C1 segment of cervical spinal cord (tissue), 14 donors: ENCODE measurements at regions not wholly inside any gene's neighbourhood (a gene's known extent, or its start where the extent isn't known, plus 50 kb on each side); places are given as distances from the start of the nearest gene placed in this dataset.

Source experiments
- DNase-seq, 14 donors: peaks; one replicate each; lab custom pipeline; 2025; lab: John Stamatoyannopoulos, UW

GRCh38 chr18:78584459-78585022 is 395.1 kb upstream of the SALL3 start:
- no peak for DNase-seq

- DNase-seq = no peak
Observed at GRCh38 chr18:78586586-78586985, 393.0 kb upstream of the SALL3 start.

DNA sequence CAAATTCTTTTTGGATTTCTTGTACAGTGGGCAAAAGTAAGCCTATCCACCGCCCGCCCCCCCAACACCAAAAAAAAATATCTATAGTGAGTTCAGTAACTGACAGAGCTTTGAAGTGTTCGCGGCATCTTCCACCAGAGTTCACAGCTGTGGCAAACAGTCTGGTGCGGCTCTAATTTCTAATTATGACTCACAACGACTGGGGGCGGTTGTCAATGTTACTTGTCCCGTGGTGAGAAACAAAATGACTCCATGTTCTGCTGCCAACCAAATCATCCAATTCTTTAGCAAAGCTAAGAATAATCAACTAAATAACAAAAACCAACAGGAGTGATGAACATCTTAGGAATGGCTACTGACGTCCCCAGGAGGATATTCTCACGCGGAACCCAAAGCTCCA is 392.5 kb upstream of the SALL3 start:
- DNase-seq = no peak

- DNase-seq = no peak
Observed at GRCh38 chr18:78587626-78588600, 391.7 kb upstream of the SALL3 start.

- DNase-seq = no peak
Observed at GRCh38 chr18:78589916-78590437, 389.6 kb upstream of the SALL3 start.

GRCh38 chr18:78595453-78595852 is 384.2 kb upstream of the SALL3 start:
- no peak for DNase-seq

DNA sequence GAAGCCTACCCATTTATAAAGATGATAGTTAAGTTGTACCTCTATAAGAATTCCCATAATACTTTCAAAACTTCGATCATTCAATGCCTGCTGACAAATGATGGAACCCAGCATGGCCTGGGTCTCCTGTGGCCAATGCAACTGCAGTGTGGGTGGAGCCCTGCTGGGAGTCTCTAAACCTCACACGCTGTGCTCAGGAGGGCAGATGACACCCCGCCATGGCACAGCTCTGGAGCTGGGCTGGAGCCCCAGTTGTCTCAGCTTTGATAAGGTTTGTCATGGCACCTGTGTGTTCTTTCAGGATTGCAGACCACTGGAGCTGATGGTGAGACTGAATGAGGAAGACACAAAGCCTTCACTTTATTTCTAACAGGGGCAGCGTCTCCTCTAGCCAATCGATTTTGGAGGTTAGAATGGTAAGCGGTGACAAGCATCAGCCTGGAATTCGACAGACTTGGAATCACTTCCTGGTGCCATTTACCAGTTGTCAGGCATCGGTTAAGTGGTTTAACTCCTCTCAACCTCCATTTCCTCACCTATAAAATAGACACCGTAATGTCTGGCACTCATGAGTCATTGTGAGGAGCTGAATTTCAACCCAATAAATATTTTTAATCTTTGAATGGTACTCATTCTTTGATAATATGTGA is 383.6 kb upstream of the SALL3 start:
- no peak for DNase-seq

DNA sequence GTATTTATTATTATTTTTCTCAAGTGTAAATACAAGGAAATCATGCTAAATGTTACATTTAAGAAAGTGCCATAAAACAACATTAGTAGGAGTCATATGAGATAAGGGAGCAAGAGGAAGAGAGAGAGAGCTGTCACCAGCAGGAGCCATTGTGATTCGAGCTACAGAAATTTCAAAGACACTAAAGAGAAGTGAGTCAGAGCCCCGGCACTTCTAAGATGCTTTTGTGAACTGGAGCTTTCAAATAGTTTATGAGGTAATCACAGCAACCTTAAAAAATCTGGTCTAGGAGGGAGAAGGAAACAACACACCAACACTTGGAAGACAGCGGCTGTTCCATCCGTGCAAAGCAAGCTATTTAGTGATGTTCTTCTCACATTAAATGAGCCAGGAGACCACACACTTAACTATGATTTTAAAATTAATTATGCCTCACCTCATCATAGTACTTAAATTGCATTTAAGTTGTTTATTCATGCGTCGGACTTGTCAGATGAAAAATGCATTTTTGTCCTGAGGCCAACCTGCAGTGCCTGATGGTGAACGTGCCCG is 382.7 kb upstream of the SALL3 start:
- DNase-seq = no peak

DNA sequence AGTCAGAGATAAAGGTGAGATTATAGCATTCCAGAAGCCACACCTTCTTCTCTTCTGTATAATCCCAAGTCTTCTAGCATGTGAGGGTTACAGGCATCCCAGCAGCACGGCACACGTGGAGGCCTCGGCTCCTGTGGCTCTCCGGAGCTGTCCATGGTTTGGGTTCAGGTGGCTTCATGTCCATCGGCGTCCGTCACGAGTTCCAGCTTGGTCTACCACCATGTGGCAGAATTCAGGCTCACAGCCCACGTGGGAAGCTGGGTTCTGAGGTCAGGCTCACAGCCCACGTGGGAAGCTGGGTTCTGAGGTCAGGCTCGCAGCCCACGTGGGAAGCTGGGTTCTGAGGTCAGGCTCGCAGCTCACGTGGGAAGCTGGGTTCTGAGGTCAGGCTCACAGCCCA is 378.3 kb upstream of the SALL3 start:
- no peak for DNase-seq

DNA sequence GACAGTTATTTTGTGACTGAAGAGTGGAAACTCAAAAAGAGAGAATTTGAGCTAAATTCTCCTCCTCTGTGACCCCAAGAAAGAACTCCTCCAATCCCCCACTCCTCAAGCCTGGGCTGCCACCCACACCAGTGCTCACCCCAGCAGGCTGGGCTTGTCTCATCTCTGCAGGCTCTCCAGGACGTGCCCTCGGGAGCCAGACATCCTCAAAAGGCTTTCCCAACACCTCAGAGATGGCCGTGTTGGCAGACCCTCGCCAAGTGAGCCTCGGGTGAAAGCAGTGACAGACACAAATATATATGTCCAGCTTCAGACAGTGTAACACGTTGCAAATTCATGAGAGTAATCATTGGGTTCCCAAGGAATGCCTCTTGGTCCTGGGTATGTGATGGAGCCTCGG is 377.7 kb upstream of the SALL3 start:
- no peak for DNase-seq

GRCh38 chr18:78602430-78602829 is 377.2 kb upstream of the SALL3 start:
- DNase-seq = no peak

DNA sequence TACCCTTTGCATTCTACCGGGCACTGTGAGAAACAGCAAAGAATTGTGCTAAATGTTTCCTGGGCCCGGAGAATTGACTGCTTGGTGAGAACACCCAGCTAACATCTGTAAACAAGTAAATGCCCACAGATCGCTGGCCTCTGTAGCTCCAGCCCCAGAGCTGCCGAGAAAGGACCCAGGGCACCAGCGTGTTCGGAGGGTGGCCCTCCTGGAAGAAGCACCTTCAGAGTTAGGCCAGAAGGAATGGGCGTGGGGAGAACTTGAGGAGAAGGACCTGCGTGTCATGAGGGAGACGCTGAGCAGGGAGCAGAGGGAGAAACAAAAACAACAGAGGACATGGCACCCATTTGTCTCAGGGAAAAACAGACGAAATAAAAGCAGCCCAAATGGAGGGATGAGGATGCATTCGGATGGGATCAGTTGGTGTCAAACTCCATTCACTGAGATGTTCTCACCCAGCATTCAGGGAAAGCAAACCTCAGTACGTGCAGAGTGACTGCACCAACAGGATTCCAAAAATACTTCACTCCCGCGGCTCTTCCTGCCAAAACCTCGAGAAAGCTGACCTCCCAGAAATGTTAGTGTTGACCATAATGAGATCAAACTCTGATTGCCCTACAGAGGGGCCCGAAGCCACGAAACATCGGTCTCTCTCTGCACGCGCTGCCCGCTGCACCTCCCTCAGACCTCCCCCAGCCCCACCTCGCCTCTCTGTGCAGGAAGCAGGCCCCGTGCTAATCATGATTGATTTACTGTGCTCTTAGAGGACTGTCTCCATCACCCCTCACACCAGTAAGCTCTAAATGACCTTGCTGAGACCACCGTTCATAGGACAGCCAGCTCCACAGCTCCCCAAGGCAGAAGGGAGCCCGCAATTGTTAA is 376.3 kb upstream of the SALL3 start:
- no peak for DNase-seq

DNA sequence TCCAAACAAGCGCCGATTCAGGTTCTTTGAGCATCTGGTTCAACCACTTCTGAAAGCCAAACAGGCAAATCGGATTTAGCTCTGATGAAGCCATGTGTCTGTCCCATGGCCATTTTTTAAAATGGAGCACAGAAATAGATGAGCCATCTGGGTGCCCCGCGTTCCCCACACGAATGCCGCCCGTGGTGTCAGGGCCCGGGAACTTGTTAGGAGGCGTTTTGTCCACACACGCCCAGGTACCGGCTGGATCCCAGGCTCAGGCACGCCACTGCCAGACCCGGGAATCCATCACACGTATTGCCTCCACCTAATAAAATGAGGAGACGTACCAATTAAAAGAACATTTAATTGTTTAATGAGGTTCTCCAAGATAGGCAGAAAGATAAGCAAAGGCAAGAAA is 374.4 kb upstream of the SALL3 start:
- no peak for DNase-seq

GRCh38 chr18:78607221-78607620 is 372.4 kb upstream of the SALL3 start:
- DNase-seq = no peak

- DNase-seq = no peak
Observed at GRCh38 chr18:78607784-78608183, 371.8 kb upstream of the SALL3 start.

- no peak for DNase-seq
Observed at GRCh38 chr18:78610179-78610578, 369.4 kb upstream of the SALL3 start.

DNA sequence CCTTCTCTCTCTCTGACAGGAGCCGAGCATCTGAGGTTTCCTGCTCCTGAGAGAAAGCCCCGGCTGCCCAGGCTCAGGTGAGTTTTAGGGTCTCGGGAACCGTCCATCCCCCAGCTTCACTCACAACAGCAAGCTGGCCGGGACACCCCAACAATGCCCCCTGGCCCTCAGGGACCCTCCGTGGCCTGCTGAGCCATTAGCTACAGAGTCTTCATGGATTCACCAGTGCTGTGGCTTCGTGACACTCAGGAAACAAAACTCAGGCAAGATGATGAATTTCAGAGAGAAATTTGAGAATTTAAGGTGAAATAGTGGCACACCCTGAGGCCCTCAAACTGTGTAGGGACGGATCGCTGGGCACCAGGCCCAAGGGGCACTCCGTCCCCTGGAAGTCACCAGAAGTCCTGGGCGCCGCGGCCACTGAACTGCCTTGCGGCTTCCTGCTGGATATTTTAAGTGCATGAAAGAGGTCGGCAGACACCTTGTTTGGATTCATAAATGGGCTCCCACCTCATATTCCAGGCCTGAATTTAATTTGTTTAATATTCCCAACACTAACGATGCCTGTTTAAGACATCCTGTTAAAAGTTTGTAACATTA is 368.3 kb upstream of the SALL3 start:
- no peak for DNase-seq

GRCh38 chr18:78611869-78612268 is 367.7 kb upstream of the SALL3 start:
- no peak for DNase-seq

DNA sequence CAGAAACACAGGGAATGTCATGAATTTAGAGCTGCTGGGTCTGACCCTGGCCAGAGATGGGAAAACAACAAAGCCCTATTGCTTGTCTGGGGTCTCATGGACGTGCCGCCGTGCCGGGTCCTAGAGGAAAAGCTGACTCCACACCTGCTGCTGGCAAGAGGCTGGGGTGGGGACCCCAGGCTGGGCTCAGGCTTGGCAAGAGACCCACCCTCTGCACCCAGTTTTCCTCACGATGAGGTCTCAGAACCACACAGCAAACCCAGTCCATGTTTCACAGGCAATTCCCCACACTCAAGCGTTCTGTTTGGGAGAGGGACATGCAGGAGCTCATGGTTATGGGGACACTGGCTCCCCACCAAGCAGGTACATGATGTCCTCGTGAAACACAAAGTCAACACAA is 367.3 kb upstream of the SALL3 start:
- DNase-seq = no peak

GRCh38 chr18:78612801-78613200 is 366.8 kb upstream of the SALL3 start:
- no peak for DNase-seq

DNA sequence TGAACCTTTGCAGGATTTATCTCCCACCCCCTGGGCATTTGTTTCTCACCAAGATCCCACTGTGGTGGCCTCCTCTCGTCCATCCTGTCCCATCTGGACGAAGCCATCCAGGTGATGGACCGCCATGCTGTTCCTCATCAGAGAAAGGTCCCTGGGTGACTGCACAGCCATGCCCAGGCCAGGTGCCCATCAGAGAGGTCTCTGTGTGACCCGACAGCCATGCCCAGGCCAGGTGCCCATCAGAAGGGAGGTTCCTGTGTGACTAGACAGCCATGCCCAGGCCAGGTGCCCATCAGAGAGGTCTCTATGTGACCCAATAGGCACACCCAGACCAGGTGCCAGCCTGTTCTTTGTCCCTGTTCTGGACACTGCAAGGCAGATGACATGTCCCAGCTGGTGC is 360.9 kb upstream of the SALL3 start:
- DNase-seq = no peak
